CD14-positive monocyte (primary cell): ENCODE measurements at regions not wholly inside any gene's neighbourhood (a gene's known extent, or its start where the extent isn't known, plus 50 kb on each side); places are given as distances from the start of the nearest gene placed in this dataset.

Source experiments
- DNase-seq, 3 donors: peaks; one replicate each; pipeline ENCODE4 v3.0.0-alpha.2; 2011 to 2022
- H2AFZ ChIP-seq: 2 replicates; pipeline ENCODE4 v1.6.0; 2012; ENCODE audit warnings: mild to moderate bottlenecking, low read depth, low read length, inconsistent platforms; ENCODE audit not compliant: insufficient read depth, poor library complexity, severe bottlenecking
- H3K27ac ChIP-seq, 2 donors: 1 replicate in 1 of 2; 2 replicates in 1 of 2; pipeline ENCODE4 v1.5.1; 2012 to 2013; ENCODE audit warnings: low read length in 2 of 2, control low read depth in 1 of 2, inconsistent platforms in 1 of 2, low read depth in 1 of 2, mild to moderate bottlenecking in 1 of 2
- H3K27me3 ChIP-seq, 2 donors: one replicate each; pipeline versions ENCODE4 v1.6.0 to v1.6.1; 2011 to 2013; ENCODE audit warnings: low read length in 2 of 2; ENCODE audit not compliant: control insufficient read depth in 2 of 2, insufficient read depth in 2 of 2
- H3K36me3 ChIP-seq, 2 donors: replicated peaks in 1 of 2; 1 replicate in 1 of 2; 2 replicates in 1 of 2; pipeline versions ENCODE4 v1.5.1 to v1.6.1; 2012 to 2013; ENCODE audit warnings: low read length in 2 of 2, control low read depth in 1 of 2, inconsistent platforms in 1 of 2, mild to moderate bottlenecking in 1 of 2; ENCODE audit not compliant: insufficient read depth in 2 of 2, control insufficient read depth in 1 of 2
- H3K4me1 ChIP-seq, 2 donors: 1 replicate in 1 of 2; 2 replicates in 1 of 2; pipeline versions ENCODE4 v1.5.1 to v1.6.1; 2012 to 2013; ENCODE audit warnings: low read length in 2 of 2, control low read depth in 1 of 2, inconsistent platforms in 1 of 2, mild to moderate bottlenecking in 1 of 2, moderate library complexity in 1 of 2; ENCODE audit not compliant: insufficient read depth in 2 of 2, control insufficient read depth in 1 of 2
- H3K4me2 ChIP-seq: replicated peaks from 2 replicates; pipeline ENCODE3; 2012; ENCODE audit warnings: low read length, moderate library complexity, mild to moderate bottlenecking; ENCODE audit not compliant: poor library complexity, severe bottlenecking; ENCODE audit errors: extremely low read depth
- H3K4me3 ChIP-seq, 3 experiments: fragments of 200-600 bp in 1 of 3; sonication (generic) in 1 of 3; replicated peaks in 1 of 3; 1 replicate in 2 of 3; 2 replicates in 1 of 3; pipeline ENCODE4 v1.5.1; 2011 to 2013; ENCODE audit warnings: low read length in 3 of 3, mild to moderate bottlenecking in 3 of 3, control low read depth in 2 of 3, low read depth in 2 of 3, inconsistent platforms in 1 of 3, moderate library complexity in 1 of 3
- H3K79me2 ChIP-seq: 2 replicates; pipeline ENCODE4 v1.6.0; 2012; ENCODE audit warnings: mild to moderate bottlenecking, control low read depth, inconsistent platforms, low read length, moderate library complexity; ENCODE audit not compliant: insufficient read depth
- H3K9ac ChIP-seq: 2 replicates; pipeline ENCODE4 v1.6.0; 2017; ENCODE audit warnings: low read length, mild to moderate bottlenecking; ENCODE audit not compliant: insufficient read depth, poor library complexity, severe bottlenecking
- H3K9me3 ChIP-seq, 2 donors: replicated peaks in 1 of 2; 1 replicate in 1 of 2; 2 replicates in 1 of 2; pipeline versions ENCODE4 v1.5.1 to v1.6.1; 2012 to 2013; ENCODE audit warnings: low read length in 2 of 2, control low read depth in 1 of 2; ENCODE audit not compliant: control insufficient read depth in 1 of 2, insufficient read depth in 1 of 2
- H4K20me1 ChIP-seq: 2 replicates; pipeline ENCODE4 v1.6.0; 2012; ENCODE audit warnings: mild to moderate bottlenecking, low read length, control low read depth, moderate library complexity; ENCODE audit not compliant: insufficient read depth
- H3K27ac Mint-ChIP-seq, 7 donors: one replicate each; pipeline ENCODE4 v1.8.0; 2020; ENCODE audit warnings: mild to moderate bottlenecking in 7 of 7, mixed read lengths in 7 of 7, moderate library complexity in 6 of 7, inconsistent platforms in 2 of 7
- H3K27me3 Mint-ChIP-seq, 3 donors: one replicate each; pipeline ENCODE4 v1.8.0; 2021 to 2022; ENCODE audit warnings: low read depth in 3 of 3, mild to moderate bottlenecking in 3 of 3, mixed read lengths in 3 of 3, moderate library complexity in 3 of 3, inconsistent platforms in 1 of 3
- H3K36me3 Mint-ChIP-seq, 2 donors: one replicate each; pipeline ENCODE4 v1.8.0; 2020; ENCODE audit warnings: mixed read lengths in 2 of 2, inconsistent platforms in 1 of 2, mild to moderate bottlenecking in 1 of 2
- H3K4me1 Mint-ChIP-seq: one replicate; pipeline ENCODE4 v1.8.0; 2020; ENCODE audit warnings: mild to moderate bottlenecking, mixed read lengths
- H3K4me3 Mint-ChIP-seq, 2 donors: one replicate each; pipeline ENCODE4 v1.8.0; 2020; ENCODE audit warnings: mild to moderate bottlenecking in 2 of 2, mixed read lengths in 2 of 2, moderate library complexity in 1 of 2
- H3K9me3 Mint-ChIP-seq, 7 donors: one replicate each; pipeline ENCODE4 v1.8.0; 2020 to 2022; ENCODE audit warnings: mixed read lengths in 7 of 7, mild to moderate bottlenecking in 6 of 7, moderate library complexity in 6 of 7, inconsistent platforms in 2 of 7
- WGBS: methylation state at CpG from one replicate; pipeline ENCODE4 v1.1.5; 2013; ENCODE audit warnings: missing lambda C conversion rate; ENCODE audit not compliant: insufficient coverage; 5-methylcytosine and 5-hydroxymethylcytosine counted together
- intact Hi-C, 2 donors: fragments of 100-400 bp; cut with micrococcal nuclease; formaldehyde crosslinking; loops; one replicate each; pipeline versions ENCODE4 v1.15.0 to v1.15.1; 2023
- TF ChIP-seq, protein P1 (sequence below): fragments of 200-600 bp; IDR thresholded peaks from one replicate; pipeline ENCODE4 v1.8.0; 2022; ENCODE audit warnings: antibody characterized with exemption, mild to moderate bottlenecking

DNA sequence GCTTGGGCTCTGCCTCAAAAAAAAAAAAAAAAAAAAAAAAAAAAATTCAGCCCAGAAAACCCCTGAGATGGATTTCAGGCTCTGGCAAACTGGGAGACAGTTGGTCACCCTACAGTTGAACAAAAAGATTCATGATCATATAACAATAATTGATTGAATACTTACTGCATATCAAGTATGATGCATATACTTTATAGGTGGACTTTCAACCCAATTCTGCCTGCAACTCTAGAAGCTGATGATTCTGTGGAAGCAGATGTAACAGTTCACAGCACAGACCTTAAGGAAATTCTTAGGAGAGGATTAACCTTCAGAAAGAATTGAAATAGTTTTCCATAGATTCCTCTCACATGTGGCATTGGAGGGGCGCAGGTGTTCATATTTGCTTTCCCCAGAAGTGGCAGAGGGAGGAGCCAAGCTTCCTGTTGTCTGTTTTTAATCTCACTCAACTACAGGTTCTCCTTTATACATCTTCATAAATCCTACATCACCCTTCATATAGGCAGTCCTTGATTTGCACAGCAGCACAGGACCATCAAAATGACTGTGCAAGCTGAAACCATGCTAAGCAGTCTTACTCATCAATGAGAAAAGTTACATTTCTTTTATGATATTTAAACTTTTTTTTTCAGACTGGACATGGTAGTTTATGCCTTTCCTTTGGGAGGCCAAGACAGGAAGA is 149.4 kb upstream of the KLF3 start:
- H3K36me3 ChIP-seq, result no peaks in the 10 kb centered on the region
- TF ChIP-seq, protein P1, sequence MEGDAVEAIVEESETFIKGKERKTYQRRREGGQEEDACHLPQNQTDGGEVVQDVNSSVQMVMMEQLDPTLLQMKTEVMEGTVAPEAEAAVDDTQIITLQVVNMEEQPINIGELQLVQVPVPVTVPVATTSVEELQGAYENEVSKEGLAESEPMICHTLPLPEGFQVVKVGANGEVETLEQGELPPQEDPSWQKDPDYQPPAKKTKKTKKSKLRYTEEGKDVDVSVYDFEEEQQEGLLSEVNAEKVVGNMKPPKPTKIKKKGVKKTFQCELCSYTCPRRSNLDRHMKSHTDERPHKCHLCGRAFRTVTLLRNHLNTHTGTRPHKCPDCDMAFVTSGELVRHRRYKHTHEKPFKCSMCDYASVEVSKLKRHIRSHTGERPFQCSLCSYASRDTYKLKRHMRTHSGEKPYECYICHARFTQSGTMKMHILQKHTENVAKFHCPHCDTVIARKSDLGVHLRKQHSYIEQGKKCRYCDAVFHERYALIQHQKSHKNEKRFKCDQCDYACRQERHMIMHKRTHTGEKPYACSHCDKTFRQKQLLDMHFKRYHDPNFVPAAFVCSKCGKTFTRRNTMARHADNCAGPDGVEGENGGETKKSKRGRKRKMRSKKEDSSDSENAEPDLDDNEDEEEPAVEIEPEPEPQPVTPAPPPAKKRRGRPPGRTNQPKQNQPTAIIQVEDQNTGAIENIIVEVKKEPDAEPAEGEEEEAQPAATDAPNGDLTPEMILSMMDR, result no peak
- Mint-ChIP-seq H3K36me3 (no peaks in the 10 kb centered on the region), H3K4me1 (peaks cover 10% of the 10 kb centered on the region), H3K27me3 (peaks cover 0 to 3% (median 0%) of the 10 kb centered on the region in 3 donors), H3K9me3 (no peaks in the 10 kb centered on the region), H3K4me3 (no peak overlapping the region), H3K27ac (no peak overlapping the region)
- H4K20me1 ChIP-seq, result no peaks in the 10 kb centered on the region
- H3K4me1 ChIP-seq, result peaks cover 8 to 10% of the 10 kb centered on the region in 2 donors
- DNase-seq, result no peak
- no peak overlapping the region for H3K4me2 ChIP-seq
- H2AFZ ChIP-seq, result no peak overlapping the region
- no peaks in the 10 kb centered on the region for H3K9me3 ChIP-seq
- H3K27me3 ChIP-seq, result no peaks in the 10 kb centered on the region
- H3K9ac ChIP-seq, result no peak overlapping the region
- H3K27ac ChIP-seq, result no peak overlapping the region
- H3K4me3 ChIP-seq, result no peak overlapping the region
- WGBS, result no CpG with 5 or more reads among the region's 1 CpG
- H3K79me2 ChIP-seq, result no peaks in the 10 kb centered on the region
- intact Hi-C loops, result no loop called here

GRCh38 chr4:38516190-38516589 is 147.8 kb upstream of the KLF3 start:
- Histone ChIP-seq H2AFZ (no peak overlapping the region), H3K36me3 (no peaks in the 10 kb centered on the region), H3K27ac (no peak overlapping the region), H3K4me2 (no peak overlapping the region), H4K20me1 (no peaks in the 10 kb centered on the region), H3K79me2 (no peaks in the 10 kb centered on the region), H3K9ac (no peak overlapping the region), H3K9me3 (no peaks in the 10 kb centered on the region), H3K4me1 (peaks cover 19 to 20% of the 10 kb centered on the region in 2 donors), H3K4me3 (no peak overlapping the region), H3K27me3 (no peaks in the 10 kb centered on the region)
- peaks cover 23% of the 10 kb centered on the region for H3K4me1 Mint-ChIP-seq
- intact Hi-C loops, result no loop called here
- TF ChIP-seq, protein P1, result no peak
- H3K36me3 Mint-ChIP-seq, result no peaks in the 10 kb centered on the region
- peaks cover 0 to 3% (median 0%) of the 10 kb centered on the region in 3 donors for H3K27me3 Mint-ChIP-seq
- no peak overlapping the region for H3K27ac Mint-ChIP-seq
- H3K9me3 Mint-ChIP-seq, result no peaks in the 10 kb centered on the region
- DNase-seq, result no peak
- no peak overlapping the region for H3K4me3 Mint-ChIP-seq
- 100% methylated on average over 1 of the region's 2 CpGs for WGBS
